Left forelimb (tissue), 1 donor: ENCODE measurements at regions not wholly inside any gene's neighbourhood (a gene's known extent, or its start where the extent isn't known, plus 50 kb on each side); places are given as distances from the start of the nearest gene placed in this dataset.

Experiments used
- DNase-seq: peaks from one replicate; pipeline ENCODE4 v3.0.0-alpha.2; 2018; ENCODE audit warnings: low spot score

- DNase-seq = no peak
Observed at GRCh38 chr22:48618326-48618725, 1209.3 kb downstream of the BRD1 start.

DNA sequence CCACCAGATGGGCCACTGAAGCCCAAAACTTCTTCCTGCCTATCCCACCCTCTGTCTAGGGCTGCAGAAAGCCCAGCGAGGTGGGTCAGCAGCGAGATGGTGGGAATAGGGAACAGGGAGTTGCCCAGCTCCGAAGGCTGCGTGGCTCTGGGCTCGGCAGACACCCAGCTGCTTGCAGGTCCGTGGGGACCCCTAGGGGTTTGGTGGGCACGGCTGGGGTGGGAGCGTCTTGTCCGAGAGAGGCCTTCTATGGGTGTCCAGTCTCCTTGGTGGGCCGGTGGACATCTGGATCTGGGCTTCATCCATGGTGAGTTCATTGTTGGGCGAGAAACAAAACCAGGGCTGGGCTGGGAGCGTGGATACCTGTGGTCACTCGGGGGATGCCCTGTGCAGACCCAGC lies 1211.0 kb downstream of the BRD1 start:
- DNase-seq = no peak

DNA sequence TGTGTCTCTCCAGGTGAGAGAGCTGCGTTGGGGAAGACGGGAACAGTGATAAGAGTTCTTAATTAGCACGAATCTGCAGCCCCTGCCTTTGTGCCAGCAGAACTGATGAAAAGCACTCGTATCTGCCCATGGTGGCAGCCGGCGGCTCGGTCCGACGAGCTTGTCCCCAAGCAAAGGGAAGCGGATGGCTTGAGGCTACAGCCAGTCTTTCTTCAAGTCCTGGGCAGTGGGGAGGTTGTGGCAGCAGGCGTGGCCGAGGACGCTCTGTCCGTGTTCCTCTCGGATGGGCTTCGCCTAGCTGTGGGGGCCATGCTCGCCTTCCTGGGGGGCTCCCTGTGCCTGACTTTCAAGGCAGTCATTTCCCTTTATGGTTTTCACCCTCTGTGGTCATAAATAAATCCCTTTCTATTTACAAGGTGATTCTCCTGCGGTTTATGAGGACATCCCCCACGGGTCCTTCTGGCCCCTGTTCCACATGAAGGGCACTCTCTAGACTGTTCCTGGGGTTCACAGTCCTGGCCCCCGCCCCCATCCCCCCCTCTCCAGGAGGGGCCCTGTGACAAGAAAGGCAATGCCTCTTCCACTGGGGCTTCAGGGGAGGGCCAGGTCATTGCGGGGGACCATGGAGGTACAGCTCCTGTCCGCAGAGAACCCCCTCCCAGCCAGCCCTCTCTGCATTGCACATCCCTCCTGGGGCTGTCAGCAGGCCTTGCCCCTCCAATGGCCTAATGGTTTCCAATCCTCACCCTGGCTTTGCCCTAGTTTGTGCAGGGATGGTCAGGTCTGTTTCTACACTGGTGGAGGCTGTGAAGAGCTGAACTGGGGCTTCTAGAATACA lies 1212.3 kb downstream of the BRD1 start:
- no peak for DNase-seq

DNA sequence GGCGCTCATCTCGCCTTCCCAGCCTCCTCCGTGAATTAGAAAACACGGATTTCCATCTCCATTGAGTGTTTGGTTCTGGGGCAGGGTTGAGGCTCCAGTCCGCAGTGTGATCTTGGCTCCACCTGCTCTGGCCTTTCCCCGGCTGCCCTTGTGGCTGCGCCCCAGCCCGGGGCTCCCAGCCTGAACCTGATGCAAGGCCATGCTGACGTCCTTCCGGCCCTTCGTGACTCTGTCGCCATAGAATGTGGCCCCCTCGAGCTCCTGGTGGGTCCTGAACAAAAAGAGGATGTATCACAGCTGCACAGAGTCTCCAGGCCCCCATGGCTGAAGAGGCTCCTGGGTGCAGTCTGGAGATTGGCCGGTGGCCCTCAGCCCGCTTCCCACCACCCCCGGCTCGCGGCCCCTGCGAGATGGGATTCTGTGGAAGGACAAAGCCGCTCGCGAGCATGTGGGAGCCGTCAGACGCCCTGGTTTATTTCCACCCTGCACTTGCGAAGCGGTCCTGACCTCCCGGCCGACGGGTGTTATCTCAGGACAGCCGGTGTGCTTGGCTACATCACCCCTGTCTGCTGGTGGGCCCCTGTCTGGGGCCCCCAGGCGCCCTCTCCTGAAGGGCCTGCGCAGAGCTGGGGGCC lies 1214.0 kb downstream of the BRD1 start:
- DNase-seq = no peak

DNA sequence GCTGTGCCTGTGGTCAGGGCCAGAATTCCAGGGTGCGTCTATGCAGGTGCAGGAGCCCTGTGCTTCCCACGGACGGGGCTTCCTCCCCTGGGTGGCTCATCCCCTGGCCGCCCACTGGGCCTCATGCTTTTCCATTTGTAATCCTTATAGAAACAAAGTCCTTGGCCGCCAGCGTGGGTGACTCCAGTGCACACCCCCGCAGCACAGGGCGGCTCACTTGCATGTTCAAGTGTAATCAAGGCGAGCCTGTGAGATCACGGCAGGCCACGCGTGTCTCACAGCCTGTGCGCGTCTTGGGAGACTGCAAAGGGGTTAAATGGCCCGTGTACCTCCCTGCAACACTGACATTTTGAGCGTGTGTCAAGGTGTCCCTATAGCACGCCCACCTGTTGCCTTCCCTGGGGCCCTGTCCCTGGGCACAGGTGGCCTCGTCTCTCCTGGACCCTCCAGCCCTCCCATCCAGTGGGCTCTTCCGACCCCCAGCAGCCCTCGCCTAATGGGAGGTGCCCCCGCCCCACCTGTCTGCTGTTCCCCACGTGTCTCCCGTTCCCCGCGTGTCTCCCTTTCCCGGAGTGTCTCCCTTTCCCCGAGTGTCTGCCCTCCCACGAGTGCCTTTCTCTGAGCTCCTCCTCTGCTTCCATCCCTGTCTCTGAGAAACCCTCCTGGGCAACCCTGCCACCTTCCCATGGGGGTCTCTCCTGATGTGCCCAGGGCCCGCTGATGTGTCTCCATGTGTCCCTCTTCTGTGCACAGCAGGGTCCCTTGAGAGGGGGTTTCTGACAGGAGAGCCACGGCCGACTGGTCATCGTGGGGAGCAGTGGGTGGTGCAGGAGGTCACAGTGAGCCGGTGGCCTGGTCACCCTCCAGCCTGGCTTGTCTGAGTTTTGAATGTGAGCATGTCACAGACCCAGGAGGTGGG lies 1215.3 kb downstream of the BRD1 start:
- DNase-seq = no peak

GRCh38 chr22:48609279-48609865 lies 1218.3 kb downstream of the BRD1 start:
- DNase-seq = no peak

DNA sequence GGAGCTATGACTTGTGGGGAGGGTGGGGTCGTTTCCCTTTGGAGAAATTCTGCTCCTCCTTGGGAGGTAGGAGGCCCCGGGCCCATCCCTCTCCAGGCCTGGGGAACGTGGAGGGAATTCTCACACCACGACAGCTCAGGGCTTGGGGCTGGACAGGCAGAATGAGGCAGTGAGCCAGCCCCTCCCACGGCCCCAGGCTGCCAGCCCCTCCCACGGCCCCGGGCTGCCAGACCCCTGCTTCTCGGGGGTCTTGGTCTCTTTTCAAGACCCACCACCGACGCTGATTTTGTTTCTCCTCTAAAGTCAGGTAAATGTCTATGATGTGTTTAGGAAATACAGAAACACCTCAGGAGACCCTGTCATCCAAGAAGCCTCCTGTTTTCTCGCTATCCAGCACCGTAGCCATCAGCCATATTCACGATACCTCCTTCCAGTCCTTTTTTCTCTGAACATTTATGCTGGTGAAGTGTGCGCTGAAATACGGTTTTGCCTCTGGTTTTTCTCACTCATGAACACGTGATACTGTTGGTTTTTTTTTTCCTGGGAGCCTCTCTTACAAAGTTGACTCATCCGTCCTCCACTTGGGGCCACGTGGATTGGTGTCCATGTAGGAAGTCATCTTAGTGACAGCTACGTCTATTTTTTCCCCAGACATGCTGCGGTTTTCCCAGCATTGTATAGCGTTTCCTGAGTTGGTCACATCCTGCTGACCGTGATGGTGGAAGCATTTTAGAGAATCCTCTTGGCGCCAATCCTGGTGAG lies 1219.6 kb downstream of the BRD1 start:
- DNase-seq = no peak

DNA sequence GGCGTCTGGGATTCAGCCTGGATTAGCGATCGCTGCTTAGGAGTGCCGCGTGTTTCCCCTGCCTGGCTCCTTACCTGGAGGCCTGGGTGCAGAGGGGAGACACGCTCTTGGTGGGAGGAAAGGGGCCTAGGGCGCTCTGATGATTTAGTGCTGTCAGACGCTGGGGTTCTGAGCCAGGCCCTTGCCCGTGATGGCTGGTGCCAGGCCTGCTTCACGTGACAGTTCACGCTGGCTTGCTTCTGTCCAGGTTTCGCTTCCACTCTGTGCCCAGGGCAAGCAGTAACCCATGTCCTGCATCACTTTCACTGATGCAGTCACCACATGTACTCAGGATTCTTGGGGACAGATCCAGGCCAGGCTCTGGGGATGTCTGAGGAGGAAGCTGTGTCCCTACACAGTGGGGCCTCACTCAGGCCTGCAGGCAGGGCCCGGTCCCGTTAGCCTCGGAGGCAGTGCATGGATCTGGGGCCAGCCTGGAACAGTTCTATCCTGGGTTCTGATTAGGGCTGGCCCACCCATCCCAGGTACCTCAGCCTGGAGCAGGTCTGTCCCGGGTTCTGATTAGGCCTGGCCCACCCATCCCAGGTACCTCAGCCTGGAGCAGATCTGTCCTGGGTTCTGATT lies 1220.9 kb downstream of the BRD1 start:
- DNase-seq = no peak

GRCh38 chr22:48605856-48606481 lies 1221.7 kb downstream of the BRD1 start:
- no peak for DNase-seq

DNA sequence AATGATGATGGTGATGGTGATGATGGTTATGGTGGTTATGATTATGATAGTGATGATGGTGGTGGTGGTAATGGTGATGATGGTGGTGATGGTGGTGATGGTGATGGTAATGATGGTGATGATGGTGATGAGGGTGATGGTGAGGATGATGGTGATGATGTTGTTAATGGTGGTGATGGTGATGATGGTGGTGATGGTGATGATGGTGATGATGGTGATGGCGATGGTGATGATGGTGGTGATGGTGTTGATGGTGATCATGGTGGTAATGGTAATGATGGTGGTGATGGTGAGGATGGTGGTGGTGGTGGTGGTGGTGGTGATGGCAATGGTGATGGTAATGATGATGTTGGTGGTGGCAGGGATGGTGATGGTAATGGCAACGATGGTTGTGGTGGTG lies 1222.5 kb downstream of the BRD1 start:
- no peak for DNase-seq

- no peak for DNase-seq
Observed at GRCh38 chr22:48603621-48604320, 1223.9 kb downstream of the BRD1 start.

DNA sequence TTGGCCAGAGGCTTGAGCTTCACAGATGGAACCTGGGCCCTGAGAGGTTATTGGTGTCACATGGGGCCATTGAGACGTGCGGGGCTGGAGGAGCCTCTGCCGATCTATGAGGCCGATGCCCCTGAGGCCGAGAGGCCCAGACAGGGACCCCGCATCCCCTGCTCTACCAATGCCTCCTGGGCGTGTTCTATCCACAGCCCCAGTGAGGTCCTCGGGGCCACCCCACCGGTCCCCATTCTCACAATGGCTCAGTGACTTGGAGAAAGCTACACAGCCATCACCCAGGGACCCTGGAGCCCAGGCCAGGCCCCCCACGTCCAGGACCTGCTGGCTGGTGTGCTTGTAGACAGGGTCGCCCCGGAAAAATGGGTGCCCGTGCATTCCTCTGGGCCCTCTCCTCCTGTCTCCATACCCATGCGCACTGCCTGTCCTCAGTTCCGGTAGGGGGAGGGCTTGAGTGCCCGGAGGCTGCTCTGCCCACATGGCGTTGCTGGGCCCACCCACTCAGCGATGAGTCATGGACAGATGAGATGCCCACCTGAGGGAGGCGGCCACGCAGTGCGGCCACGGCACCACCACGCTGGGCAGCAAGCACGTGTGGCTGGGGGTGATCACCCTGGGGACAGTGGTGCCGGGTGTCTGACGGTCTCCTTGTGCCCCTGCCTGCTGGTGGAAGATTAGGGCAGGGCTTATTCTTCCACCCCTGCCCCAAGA lies 1224.7 kb downstream of the BRD1 start:
- no peak for DNase-seq

DNA sequence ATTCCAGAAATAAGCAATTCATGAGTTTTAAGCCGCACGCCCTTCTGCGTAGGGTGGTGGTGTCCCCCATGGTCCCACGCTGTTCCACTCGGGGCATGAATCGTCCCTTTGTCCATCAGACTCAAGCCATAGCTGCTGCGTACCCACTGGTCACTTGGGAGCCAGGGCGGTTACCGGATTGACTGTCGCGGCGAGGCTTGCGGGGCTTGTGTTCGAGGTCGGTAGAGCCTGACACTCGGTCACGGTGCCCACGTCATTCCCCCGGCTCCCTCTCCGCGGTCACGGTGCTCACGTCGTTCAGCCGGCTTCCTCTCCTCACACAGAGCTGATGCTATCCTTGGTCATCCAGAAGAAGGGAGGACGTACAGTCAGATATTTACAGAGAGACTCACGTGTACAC lies 1227.0 kb downstream of the BRD1 start:
- no peak for DNase-seq

DNA sequence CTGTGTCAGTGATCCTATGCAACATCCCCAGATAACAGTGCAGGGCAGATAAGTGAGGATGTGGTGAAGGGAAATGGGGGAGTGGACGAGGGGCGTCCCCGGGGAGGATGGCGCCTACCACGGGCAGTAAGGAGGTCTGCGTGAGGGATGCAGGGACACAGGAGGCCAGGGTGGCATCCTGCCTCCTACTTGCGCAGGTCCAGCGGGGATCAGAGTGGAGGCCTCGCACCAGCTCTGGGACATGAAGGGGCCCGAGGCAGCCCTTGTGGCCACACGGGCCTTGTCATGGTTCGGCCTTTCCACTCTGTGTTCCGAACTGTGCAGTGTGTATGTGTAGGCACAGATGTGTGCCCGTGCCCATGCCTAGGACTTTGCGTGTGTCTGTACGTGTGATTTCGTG lies 1227.5 kb downstream of the BRD1 start:
- DNase-seq = no peak

DNA sequence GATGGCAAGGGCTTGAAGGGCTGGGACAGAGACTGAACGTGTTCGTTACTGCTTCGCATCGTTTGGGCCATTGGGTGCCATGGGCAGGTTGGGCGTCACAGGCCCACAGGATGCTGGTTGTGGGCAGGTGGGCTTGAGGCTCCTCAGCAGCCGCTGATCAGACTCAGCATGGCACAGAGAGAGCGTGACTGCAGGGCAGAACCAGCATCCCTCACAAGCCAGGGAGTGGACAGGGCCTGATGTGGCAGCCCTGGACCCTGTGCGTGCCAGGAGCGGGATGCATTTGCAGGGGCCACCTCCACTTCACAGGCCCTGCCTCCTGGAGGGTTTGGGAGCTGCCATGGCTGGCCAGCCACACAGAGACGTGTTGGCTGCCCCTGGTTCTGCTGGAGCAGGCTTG lies 1228.3 kb downstream of the BRD1 start:
- DNase-seq = no peak

GRCh38 chr22:48596111-48596850 lies 1231.4 kb downstream of the BRD1 start:
- no peak for DNase-seq

DNA sequence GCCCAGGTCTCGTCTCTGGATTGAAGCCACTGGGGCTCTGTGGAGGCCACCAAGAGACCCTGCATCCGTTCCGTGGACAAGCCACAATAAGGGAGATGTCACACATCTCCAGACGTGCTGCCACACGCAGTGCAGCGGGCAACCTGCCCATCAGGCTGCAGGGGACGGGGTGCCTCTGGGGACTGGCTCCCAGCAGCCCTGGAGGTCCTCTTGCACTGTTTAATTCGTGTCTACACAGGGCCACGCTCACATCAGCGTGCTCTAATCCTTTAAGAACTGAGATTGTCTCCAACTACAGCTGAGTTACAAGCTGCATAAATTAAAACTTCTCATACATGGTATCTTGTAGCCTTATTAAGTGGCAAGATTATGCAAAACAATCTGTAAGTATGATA lies 1232.2 kb downstream of the BRD1 start:
- DNase-seq = no peak

DNA sequence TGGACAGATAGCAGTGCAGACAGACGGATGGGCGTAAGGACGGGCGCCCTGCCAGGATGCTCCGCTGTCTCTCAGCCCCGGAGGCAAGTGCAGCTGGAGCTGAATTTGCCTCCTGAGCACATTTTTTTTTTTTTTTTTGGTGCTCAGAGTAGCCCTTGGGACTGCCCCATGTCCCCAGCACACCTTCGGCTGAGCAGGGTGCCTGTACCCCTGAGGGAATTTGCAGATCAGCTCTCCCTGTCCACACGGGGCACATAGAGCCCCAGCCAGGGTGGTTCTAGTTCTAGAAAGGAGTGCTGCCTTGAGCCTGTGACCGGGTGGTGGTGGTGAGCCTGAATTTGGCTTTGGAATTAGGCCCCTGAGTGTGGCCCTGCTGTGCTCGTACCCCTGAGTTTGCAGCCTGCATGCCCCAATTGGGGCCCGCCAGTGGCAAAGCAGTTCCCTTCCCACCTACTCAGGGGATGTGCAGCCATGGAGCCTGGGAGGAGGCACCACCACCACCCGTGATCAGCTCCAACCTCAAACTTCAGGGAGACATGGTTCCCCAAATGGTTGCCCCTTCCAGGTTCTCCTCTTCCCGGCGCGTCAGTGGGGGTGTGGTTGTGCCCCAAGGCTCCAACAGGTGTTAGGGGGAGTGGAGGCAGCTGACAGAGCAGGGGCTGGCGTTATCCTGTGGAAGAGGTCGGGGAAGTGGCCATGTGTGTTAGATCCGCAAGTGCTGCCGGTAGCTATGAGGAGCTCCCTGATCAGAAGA lies 1232.7 kb downstream of the BRD1 start:
- no peak for DNase-seq
